GM21723 (cell line): ENCODE measurements at regions not wholly inside any gene's neighbourhood (a gene's known extent, or its start where the extent isn't known, plus 50 kb on each side); places are given as distances from the start of the nearest gene placed in this dataset.
"Not testable (repeated sequence)": the region's sequence is repeated elsewhere in the genome, so short reads cannot be mapped to it uniquely, and the experiment has no call there.

ENCODE experiments used
- ATAC-seq: cut with Tn5 transposase; IDR thresholded peaks from one replicate; pipeline ENCODE4 v1.9.1; 2021; ENCODE audit warnings: mild to moderate bottlenecking, moderate library complexity; ENCODE audit not compliant: unreplicated experiment

GRCh38 chr7:142507066-142507465 is 242.2 kb upstream of the PRSS1 start:
- not testable (repeated sequence) for ATAC-seq

- no peak for ATAC-seq
Measured at GRCh38 chr7:142506601-142507000, 242.7 kb upstream of the PRSS1 start.

GRCh38 chr7:142503949-142504348 is 245.3 kb upstream of the PRSS1 start:
- not testable (repeated sequence) for ATAC-seq

GRCh38 chr7:142503036-142503435 is 245.2 kb upstream of the PRSS58 start:
- no peak for ATAC-seq

GRCh38 chr7:142501434-142501833 is 243.6 kb upstream of the PRSS58 start:
- ATAC-seq = no peak

- no peak for ATAC-seq
Measured at GRCh38 chr7:142500366-142500765, 242.5 kb upstream of the PRSS58 start.

- no peak for ATAC-seq
Measured at GRCh38 chr7:142499635-142500034, 241.8 kb upstream of the PRSS58 start.

GRCh38 chr7:142498364-142498763 is 240.5 kb upstream of the PRSS58 start:
- ATAC-seq = no peak

GRCh38 chr7:142496545-142496991 is 238.7 kb upstream of the PRSS58 start:
- ATAC-seq = peak; percentile 76

GRCh38 chr7:142495879-142496278 is 238.0 kb upstream of the PRSS58 start:
- ATAC-seq = not testable (repeated sequence)

- ATAC-seq = not testable (repeated sequence)
Measured at GRCh38 chr7:142495301-142495700, 237.4 kb upstream of the PRSS58 start.

GRCh38 chr7:142494021-142494420 is 236.2 kb upstream of the PRSS58 start:
- ATAC-seq = no peak

GRCh38 chr7:142488842-142489241 is 231.0 kb upstream of the PRSS58 start:
- no peak for ATAC-seq

- no peak for ATAC-seq
Measured at GRCh38 chr7:142488036-142488633, 230.3 kb upstream of the PRSS58 start.

GRCh38 chr7:142487565-142487964 is 229.7 kb upstream of the PRSS58 start:
- peak; percentile 56 for ATAC-seq

GRCh38 chr7:142487124-142487523 is 229.3 kb upstream of the PRSS58 start:
- ATAC-seq = no peak

GRCh38 chr7:142485617-142486226 is 227.9 kb upstream of the PRSS58 start:
- ATAC-seq = no peak

GRCh38 chr7:142483659-142484317 is 225.9 kb upstream of the PRSS58 start:
- no peak for ATAC-seq

GRCh38 chr7:142482891-142483658 is 225.2 kb upstream of the PRSS58 start:
- peak; percentile 55 for ATAC-seq

GRCh38 chr7:142481548-142481947 is 223.7 kb upstream of the PRSS58 start:
- ATAC-seq = no peak

- ATAC-seq = peak; percentile 85
Measured at GRCh38 chr7:142478479-142479220, 220.8 kb upstream of the PRSS58 start.
